ENCODE measurements at regions not wholly inside any gene's neighbourhood (a gene's known extent, or its start where the extent isn't known, plus 50 kb on each side); places are given as distances from the start of the nearest gene placed in this dataset.

DNA sequence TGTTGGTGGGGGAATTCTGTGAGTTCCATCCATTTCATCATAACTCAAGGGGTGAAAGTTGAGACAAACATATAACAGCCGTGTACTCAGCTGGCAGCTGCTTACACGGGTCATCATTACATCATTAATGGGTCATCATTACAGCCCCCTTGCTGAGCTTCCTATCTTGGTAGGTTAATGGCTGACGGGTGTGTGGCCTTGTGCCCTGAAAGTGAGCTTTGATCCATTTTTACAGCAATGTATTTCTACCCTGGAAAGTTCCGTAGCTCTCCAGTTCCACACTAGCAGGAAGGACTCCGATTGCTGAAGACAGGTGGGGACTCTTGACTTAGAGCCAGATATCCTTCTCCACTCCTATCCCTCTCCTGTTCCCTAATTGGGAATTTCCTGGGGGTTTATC, 105.2 kb upstream of the DLX2 start:
- H3K36me3 Mint-ChIP-seq (ENCODE audit: low read depth) = peaks cover 3% of the 10 kb centered on the region
- DNase-seq = no peak
- H3K27ac Mint-ChIP-seq = no peak overlapping the region
- H3K4me1 Mint-ChIP-seq = peaks cover 14% of the 10 kb centered on the region
- ChIA-PET POLR2A (no interaction called here), CTCF (interaction anchor here (1.0 to 1.6 kb wide), 3 partner anchors 12 to 254 kb away, joined by 3 to 4 read pairs (median 3); no protein-coding TSS in a partner anchor)
- H3K27me3 Mint-ChIP-seq = peaks cover 10% of the 10 kb centered on the region
- no peaks in the 10 kb centered on the region for H3K9me3 Mint-ChIP-seq
- no peak overlapping the region for H3K4me3 Mint-ChIP-seq

DNA sequence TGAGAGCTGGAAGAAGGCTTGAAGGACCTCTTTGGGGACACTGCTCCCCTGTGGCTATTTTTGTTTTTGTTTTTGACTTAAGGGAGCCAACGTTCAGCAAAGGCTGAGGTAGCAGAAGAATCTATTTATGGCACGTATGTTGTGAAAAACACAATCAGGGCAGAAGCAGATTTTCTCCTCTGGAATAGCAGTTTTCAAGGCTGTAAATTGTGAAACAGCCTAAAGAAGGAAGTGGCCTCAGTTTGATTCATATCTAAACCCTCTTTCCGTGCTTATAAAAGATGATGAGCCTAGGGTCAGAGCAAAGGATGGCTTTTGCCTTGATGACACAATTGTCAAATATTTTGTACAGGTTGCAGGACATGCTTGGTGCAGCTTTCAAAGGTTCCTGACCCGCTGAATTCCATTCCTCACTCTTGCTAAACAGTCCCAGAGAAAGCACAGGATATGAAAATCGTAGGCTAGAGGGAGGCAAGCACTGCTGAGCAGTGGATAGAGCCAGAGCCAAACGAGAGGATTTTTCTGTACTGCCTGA, 106.2 kb upstream of the DLX2 start:
- no peaks in the 10 kb centered on the region for H3K9me3 Mint-ChIP-seq
- ChIA-PET POLR2A (no interaction called here), CTCF (interaction anchor here (0.8 to 1.6 kb wide), 3 partner anchors 102 to 253 kb away, joined by 3 to 4 read pairs (median 3); no protein-coding TSS in a partner anchor)
- H3K27ac Mint-ChIP-seq = no peak overlapping the region
- peaks cover 10% of the 10 kb centered on the region for H3K27me3 Mint-ChIP-seq
- peaks cover 16% of the 10 kb centered on the region for H3K4me1 Mint-ChIP-seq
- H3K36me3 Mint-ChIP-seq (ENCODE audit: low read depth) = peaks cover 3% of the 10 kb centered on the region
- DNase-seq = no peak
- no peak overlapping the region for H3K4me3 Mint-ChIP-seq

DNA sequence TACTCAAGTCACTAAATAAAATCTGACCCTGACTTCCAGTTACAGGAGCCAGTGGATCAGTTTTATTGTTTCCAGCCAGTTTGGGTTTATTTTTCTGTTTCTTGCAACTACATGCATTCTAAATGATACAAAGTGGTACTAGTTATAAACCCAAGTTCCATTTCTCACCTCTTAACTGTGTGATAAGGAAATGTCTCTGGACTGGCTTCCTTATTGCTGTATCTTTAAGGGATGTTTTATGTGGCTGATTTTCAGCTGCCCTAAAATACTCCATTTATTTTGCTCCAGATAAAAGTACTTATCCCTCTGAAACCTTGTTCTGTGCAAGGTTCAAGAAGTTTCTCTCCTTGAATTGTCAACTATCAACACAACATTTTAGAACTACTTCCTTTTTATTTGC, 107.9 kb upstream of the DLX2 start:
- Mint-ChIP-seq H3K4me1 (peaks cover 16% of the 10 kb centered on the region), H3K27me3 (peaks cover 7% of the 10 kb centered on the region), H3K27ac (no peak overlapping the region), H3K36me3 (ENCODE audit: low read depth) (peaks cover 3% of the 10 kb centered on the region), H3K9me3 (no peaks in the 10 kb centered on the region), H3K4me3 (no peak overlapping the region)
- POLR2A ChIA-PET = no interaction called here
- DNase-seq = no peak
- CTCF ChIA-PET = interaction anchor here (1.3 kb wide), 1 partner anchor 9 kb away, joined by 5 read pairs; no protein-coding TSS in a partner anchor

DNA sequence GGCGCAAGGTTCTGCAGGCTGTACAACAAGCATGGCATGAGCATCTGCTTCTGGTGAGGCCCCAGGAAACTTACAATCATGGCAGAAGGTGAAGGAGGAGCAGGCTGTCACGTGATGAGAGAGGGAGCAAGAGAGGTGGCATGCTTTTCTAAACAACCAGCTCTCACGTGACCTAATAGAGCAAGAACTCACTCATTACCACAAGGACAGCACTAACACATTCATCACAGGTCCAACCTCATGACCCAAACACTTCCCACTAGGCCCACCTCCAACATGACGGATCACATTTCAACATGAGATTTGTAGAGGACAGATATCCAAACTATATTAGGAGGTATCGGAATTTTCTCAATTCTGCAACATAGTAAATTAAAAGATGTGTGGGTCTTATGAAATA, 108.8 kb upstream of the DLX2 start:
- DNase-seq = no peak
- H3K27me3 Mint-ChIP-seq = peaks cover 7% of the 10 kb centered on the region
- peaks cover 3% of the 10 kb centered on the region for H3K36me3 Mint-ChIP-seq (ENCODE audit: low read depth)
- POLR2A ChIA-PET = no interaction called here
- CTCF ChIA-PET = interaction anchor here (1.3 kb wide), 1 partner anchor 10 kb away, joined by 5 read pairs; no protein-coding TSS in a partner anchor
- H3K9me3 Mint-ChIP-seq = no peaks in the 10 kb centered on the region
- no peak overlapping the region for H3K4me3 Mint-ChIP-seq
- peaks cover 16% of the 10 kb centered on the region for H3K4me1 Mint-ChIP-seq
- H3K27ac Mint-ChIP-seq = no peak overlapping the region

DNA sequence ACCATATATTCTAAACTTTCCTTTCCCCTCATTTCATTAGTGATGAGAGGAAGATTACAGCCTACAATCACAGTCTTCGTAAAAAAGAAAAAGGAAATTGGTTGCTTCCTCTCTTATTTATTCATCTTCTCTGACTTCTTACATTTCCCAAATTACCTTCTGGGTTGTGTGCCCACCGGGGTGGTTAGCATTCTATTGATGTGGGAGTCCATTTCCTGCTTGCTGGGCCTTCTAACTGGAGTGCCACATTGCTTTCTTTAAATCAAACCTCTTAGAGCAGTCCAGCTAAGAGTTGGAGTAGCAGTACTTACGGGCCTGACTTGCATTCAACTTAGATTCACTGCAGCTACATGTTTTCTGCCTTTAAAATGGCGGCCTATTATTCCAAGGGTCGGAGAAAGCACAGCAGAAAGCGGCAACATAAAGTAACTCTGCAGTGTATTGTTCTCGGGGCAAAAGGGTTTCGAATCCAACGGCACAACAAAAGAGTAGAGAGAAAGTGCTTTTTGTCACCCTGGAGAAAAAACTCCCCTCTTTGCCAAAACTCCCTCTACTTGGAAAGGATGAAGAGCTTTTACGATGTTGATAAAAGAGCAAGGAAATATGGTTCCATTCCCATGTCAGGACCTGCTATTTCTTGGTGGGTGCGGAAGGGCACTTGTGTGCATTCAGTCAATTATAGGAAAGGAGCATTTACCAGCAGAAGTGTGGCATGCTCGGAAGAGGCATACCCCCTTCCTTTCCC, 110.6 kb upstream of the DLX2 start:
- Mint-ChIP-seq H3K4me1 (peaks cover 16% of the 10 kb centered on the region), H3K4me3 (no peak overlapping the region), H3K36me3 (ENCODE audit: low read depth) (peaks cover 3% of the 10 kb centered on the region), H3K9me3 (no peaks in the 10 kb centered on the region), H3K27me3 (peaks cover 7% of the 10 kb centered on the region), H3K27ac (no peak overlapping the region)
- ChIA-PET CTCF (no interaction called here), POLR2A (no interaction called here)
- DNase-seq = no peak

DNA sequence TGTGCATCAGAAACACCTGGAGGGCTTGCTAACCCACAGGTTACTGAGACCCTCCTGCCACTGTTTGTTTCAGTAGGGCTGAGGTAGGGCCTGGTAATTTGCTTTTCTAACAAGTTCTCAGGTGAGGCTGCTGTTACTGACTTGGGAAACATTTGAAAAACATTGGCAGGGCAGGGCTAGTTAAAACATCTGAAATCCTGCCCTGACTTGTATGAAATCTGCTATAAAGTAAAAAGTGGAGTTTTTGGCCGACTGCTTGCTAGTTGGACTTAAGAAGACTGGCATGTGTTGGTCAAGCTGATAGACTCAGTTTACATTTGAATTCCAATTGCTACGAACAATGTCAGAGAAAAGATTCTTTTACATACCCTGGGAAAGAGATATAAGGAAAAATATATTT, 111.6 kb upstream of the DLX2 start:
- Mint-ChIP-seq H3K9me3 (no peaks in the 10 kb centered on the region), H3K27ac (no peak overlapping the region), H3K4me3 (no peak overlapping the region), H3K4me1 (peaks cover 7% of the 10 kb centered on the region), H3K36me3 (ENCODE audit: low read depth) (peaks cover 3% of the 10 kb centered on the region), H3K27me3 (peaks cover 4% of the 10 kb centered on the region)
- ChIA-PET CTCF (no interaction called here), POLR2A (no interaction called here)
- no peak for DNase-seq

DNA sequence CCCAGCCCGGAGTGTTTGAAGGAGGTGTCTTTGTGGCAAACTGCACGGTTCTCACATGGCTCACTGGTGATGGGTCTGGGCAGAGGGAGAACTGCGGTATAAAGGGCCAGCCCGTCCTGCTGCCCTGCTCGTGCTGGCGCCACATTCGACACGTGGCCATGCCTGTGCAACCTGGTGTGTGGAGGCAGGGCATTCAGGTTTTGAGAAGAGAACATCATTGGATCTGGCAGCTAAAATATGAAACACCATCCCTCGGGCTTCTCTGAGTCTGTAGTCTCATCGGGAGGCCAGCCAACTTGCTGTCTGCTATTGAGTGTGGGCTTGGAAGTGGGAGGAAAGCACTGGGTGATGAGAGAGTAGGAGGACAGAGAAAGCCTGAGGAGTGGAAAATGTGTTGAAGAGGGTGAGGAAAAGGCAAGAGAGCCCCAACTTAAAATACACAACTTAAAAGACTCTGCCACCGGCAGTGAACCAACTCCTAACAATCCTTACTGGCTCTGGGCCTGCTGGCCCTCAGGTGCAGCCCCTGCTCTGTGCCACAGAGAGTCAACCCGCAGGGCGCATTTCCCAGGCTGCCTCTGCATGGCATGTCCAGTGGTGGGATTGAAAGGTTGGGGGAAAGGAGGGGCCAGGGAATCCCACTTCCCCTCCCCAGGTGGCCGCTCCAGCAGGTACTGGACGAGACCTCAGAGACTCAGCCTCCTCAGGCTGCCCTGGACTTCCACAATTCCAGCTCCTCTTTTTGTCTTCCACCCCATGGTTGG, 112.7 kb upstream of the DLX2 start:
- no peaks in the 10 kb centered on the region for H3K36me3 Mint-ChIP-seq (ENCODE audit: low read depth)
- H3K27ac Mint-ChIP-seq = no peak overlapping the region
- no peak overlapping the region for H3K4me3 Mint-ChIP-seq
- peaks cover 1% of the 10 kb centered on the region for H3K27me3 Mint-ChIP-seq
- H3K9me3 Mint-ChIP-seq = no peaks in the 10 kb centered on the region
- no peak for DNase-seq
- H3K4me1 Mint-ChIP-seq = peaks cover 9% of the 10 kb centered on the region
- ChIA-PET CTCF (interaction anchor here (1.3 kb wide), 1 partner anchor 14 kb away, joined by 4 read pairs; no protein-coding TSS in a partner anchor), POLR2A (no interaction called here)

DNA sequence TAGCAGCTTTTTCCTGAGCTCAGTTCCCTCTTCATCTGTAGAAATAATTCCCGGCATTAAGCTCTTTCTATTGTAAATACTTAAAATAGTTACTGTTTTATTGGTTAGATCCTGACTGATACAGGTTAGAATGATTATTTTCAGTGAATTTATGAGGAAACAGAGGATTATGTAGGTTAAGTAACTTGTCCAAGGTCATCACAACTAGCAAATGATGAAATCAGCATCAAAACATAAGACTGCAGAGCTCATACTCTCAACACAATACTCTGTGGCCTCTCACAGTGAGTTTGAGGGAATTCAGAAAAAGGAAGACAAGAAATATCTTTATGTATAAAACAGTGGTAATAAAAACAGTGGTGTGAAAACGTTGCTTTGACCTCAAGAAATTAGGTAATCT, 113.2 kb upstream of the DLX2 start:
- peaks cover 1% of the 10 kb centered on the region for H3K27me3 Mint-ChIP-seq
- peaks cover 11% of the 10 kb centered on the region for H3K4me1 Mint-ChIP-seq
- ChIA-PET POLR2A (no interaction called here), CTCF (interaction anchor here (1.3 kb wide), 1 partner anchor 15 kb away, joined by 4 read pairs; no protein-coding TSS in a partner anchor)
- no peak overlapping the region for H3K27ac Mint-ChIP-seq
- no peak for DNase-seq
- H3K9me3 Mint-ChIP-seq = no peaks in the 10 kb centered on the region
- no peaks in the 10 kb centered on the region for H3K36me3 Mint-ChIP-seq (ENCODE audit: low read depth)
- no peak overlapping the region for H3K4me3 Mint-ChIP-seq

DNA sequence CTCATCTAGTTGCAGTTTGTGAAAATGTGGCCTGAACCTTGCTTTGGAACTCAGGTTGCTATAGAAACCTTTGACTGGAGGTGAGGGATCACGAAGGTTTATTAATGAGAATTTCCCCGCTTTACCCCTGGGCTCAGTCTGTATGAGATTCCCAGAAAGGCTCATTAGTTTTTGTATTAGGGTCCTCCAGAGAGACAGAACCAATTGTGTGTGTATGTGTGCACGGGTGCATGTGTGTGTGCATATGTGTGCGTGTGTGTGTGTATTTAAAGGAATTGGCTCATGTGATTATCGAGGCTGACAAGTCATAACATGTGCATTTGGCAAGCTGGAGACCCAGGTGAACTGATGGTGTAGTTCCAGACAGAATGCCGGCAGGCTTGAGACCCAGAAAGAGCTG, 113.8 kb upstream of the DLX2 start:
- no peaks in the 10 kb centered on the region for H3K36me3 Mint-ChIP-seq (ENCODE audit: low read depth)
- H3K4me3 Mint-ChIP-seq = no peak overlapping the region
- peaks cover 1% of the 10 kb centered on the region for H3K27me3 Mint-ChIP-seq
- no peaks in the 10 kb centered on the region for H3K9me3 Mint-ChIP-seq
- DNase-seq = no peak
- H3K4me1 Mint-ChIP-seq = peaks cover 11% of the 10 kb centered on the region
- POLR2A ChIA-PET = no interaction called here
- no peak overlapping the region for H3K27ac Mint-ChIP-seq
- CTCF ChIA-PET = interaction anchor here (0.9 to 1.6 kb wide), 3 partner anchors 13 to 15 kb away, joined by 3 to 4 read pairs (median 3); no protein-coding TSS in a partner anchor

DNA sequence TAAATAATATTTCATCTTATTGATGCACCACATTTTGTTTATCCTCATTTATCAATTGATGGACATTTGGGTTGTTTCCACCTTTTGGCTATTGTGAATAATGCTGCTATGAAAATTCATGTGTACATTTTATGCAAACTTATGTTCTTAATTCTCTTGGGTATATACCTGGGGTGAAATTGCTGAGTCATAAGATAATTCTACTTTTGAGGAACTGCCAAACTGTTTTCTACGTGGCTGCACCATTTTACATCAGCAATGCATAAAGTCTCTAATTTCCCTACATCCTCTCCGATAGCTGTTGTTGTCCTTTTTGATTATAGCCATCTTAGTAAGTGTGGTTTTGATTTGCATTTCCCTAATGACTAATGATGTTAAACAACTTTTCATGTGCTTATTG, 116.5 kb upstream of the DLX2 start:
- H3K4me1 Mint-ChIP-seq = peaks cover 24% of the 10 kb centered on the region
- H3K9me3 Mint-ChIP-seq = no peaks in the 10 kb centered on the region
- no peak overlapping the region for H3K4me3 Mint-ChIP-seq
- H3K27me3 Mint-ChIP-seq = peaks cover 1% of the 10 kb centered on the region
- POLR2A ChIA-PET = no interaction called here
- no peak overlapping the region for H3K27ac Mint-ChIP-seq
- DNase-seq = no peak
- CTCF ChIA-PET = interaction anchor here (1.0 to 1.3 kb wide), 4 partner anchors 11 to 243 kb away, joined by 3 to 4 read pairs (median 3); no protein-coding TSS in a partner anchor
- no peaks in the 10 kb centered on the region for H3K36me3 Mint-ChIP-seq (ENCODE audit: low read depth)

DNA sequence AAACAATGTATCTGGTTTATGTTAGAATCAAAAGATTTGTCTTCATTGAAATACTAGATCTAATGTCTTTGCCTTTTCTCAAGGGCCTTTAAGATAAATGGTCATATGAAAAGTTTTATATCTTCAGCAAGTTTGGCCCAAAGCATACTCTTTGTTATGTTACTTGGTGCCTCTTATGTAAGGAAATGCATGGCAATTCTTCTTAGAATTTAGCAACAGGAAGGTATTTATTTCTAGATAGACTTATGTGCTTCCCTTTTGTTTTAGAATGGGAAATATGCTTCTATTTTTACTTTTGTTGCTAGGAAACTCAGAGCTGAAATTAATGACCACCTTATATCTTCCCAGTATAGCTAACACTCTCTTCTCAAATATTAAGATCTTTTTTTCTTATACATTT, 117.4 kb upstream of the DLX2 start:
- Mint-ChIP-seq H3K4me3 (no peak overlapping the region), H3K36me3 (ENCODE audit: low read depth) (peaks cover 2% of the 10 kb centered on the region), H3K9me3 (no peaks in the 10 kb centered on the region), H3K4me1 (peaks cover 30% of the 10 kb centered on the region), H3K27ac (no peak overlapping the region), H3K27me3 (peaks cover 1% of the 10 kb centered on the region)
- POLR2A ChIA-PET = no interaction called here
- CTCF ChIA-PET = interaction anchor here (1.0 to 1.3 kb wide), 3 partner anchors 12 to 242 kb away, joined by 3 to 4 read pairs (median 3); no protein-coding TSS in a partner anchor
- DNase-seq = no peak

DNA sequence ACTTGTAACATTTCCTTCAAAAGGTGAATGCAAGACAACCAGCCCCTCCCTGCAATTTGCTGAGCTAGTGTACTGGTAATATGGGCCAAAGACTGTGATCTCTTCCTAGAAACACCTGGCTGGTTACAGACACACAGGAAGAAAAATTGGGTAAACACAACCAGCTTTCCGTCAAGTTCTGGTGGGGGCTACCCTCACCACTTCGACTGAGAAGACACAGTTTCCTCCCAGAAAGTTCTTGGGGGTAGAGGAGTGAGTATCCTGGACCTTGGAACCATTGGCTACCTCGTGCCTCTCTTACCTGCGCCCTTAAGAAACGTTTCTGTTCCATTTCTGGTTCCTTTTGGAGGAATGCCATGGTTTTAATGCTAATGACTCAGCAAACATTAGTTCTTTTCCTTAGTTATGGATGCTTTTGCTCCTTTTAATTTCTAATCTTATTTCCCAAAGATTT, 120.9 kb upstream of the DLX2 start:
- no peak overlapping the region for H3K4me3 Mint-ChIP-seq
- H3K27ac Mint-ChIP-seq = peak overlapping the region; percentile 37
- peaks cover 49% of the 10 kb centered on the region for H3K4me1 Mint-ChIP-seq
- no peaks in the 10 kb centered on the region for H3K9me3 Mint-ChIP-seq
- POLR2A ChIA-PET = no interaction called here
- peaks cover 3% of the 10 kb centered on the region for H3K36me3 Mint-ChIP-seq (ENCODE audit: low read depth)
- CTCF ChIA-PET = interaction anchor here (0.9 to 1.0 kb wide), 3 partner anchors 32 to 238 kb away, joined by 3 to 5 read pairs (median 4); partner anchors contain the start of gene ITGA6
- DNase-seq = no peak
- peaks cover 3% of the 10 kb centered on the region for H3K27me3 Mint-ChIP-seq

DNA sequence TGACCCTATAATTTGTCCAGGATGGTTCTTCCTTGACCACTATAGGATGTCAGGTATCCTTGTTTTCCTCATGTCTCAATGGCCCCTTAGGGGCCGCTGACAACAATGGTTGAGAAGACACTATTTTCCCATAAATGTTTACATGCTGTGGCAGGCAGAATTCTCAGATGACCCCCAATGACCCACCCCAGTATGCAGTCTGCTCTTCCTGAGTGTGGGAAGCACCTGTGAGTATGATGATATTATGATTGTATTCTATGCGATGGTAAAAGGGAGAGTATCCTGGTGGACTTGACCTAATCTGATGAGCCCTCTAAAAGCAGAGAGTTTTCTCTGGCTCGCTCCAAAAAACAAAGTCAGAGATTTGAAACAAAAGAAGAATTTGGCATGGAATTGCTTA, 123.1 kb upstream of the DLX2 start:
- POLR2A ChIA-PET = no interaction called here
- no peak overlapping the region for H3K27ac Mint-ChIP-seq

More for the DNA sequence above, 123.1 kb upstream of the DLX2 start:
- H3K4me1 Mint-ChIP-seq = peaks cover 52% of the 10 kb centered on the region
- peaks cover 3% of the 10 kb centered on the region for H3K27me3 Mint-ChIP-seq
- no peak for DNase-seq
- no peak overlapping the region for H3K4me3 Mint-ChIP-seq
- peaks cover 3% of the 10 kb centered on the region for H3K36me3 Mint-ChIP-seq (ENCODE audit: low read depth)
- CTCF ChIA-PET = interaction anchor here (1.0 to 3.1 kb wide), 2 partner anchors 11 to 236 kb away, joined by 3 to 15 read pairs; no protein-coding TSS in a partner anchor
- no peaks in the 10 kb centered on the region for H3K9me3 Mint-ChIP-seq

Measured in activated CD4-positive, alpha-beta memory T cell treated with anti-CD3 and anti-CD28 coated beads, Interleukin-2, amount 10 ng/mL, durations not matched to agents 7 days and 5 days (primary cell).